GM21717 (cell line): ENCODE measurements at regions not wholly inside any gene's neighbourhood (a gene's known extent, or its start where the extent isn't known, plus 50 kb on each side); places are given as distances from the start of the nearest gene placed in this dataset.
A peak's percentile ranks its signal among the peaks of the same experiment; 100 is the strongest.

Experiments
- ATAC-seq: cut with Tn5 transposase; IDR thresholded peaks from one replicate; pipeline ENCODE4 v1.9.1; 2021; ENCODE audit warnings: mild to moderate bottlenecking, moderate library complexity; ENCODE audit not compliant: unreplicated experiment

GRCh38 chr4:100569196-100569595, 51.4 kb upstream of the EMCN start:
- ATAC-seq: peak; percentile 86
